Aorta (tissue), 5 donors: ENCODE measurements at regions not wholly inside any gene's neighbourhood (a gene's known extent, or its start where the extent isn't known, plus 50 kb on each side); places are given as distances from the start of the nearest gene placed in this dataset.
"Not testable (repeated sequence)": the region's sequence is repeated elsewhere in the genome, so short reads cannot be mapped to it uniquely, and the experiment has no call there.

ENCODE experiments used
- ATAC-seq: fragments of 200-7000 bp; cut with Tn5 transposase; one replicate; pipeline ENCODE4 v1.9.1; 2022; ENCODE audit warnings: moderate library complexity; ENCODE audit not compliant: low FRiP score
- DNase-seq, 2 donors: peaks; one replicate each; pipeline ENCODE4 v3.0.0-alpha.2; 2020
- H3K27ac ChIP-seq, 2 donors: one replicate each; pipeline ENCODE4 v1.5.1; 2013; ENCODE audit warnings: low read length in 2 of 2, mild to moderate bottlenecking in 2 of 2, moderate library complexity in 2 of 2, control low read depth in 1 of 2, inconsistent platforms in 1 of 2, low read depth in 1 of 2
- H3K27me3 ChIP-seq, 2 donors: one replicate each; pipeline ENCODE4 v1.6.1; 2013; ENCODE audit warnings: control low read depth in 1 of 2, low read length in 1 of 2, mild to moderate bottlenecking in 1 of 2, moderate library complexity in 1 of 2; ENCODE audit not compliant: insufficient read depth in 2 of 2, control insufficient read depth in 1 of 2
- H3K36me3 ChIP-seq, 2 donors: one replicate each; pipeline ENCODE4 v1.6.1; 2013; ENCODE audit warnings: control low read depth in 1 of 2, low read length in 1 of 2, mild to moderate bottlenecking in 1 of 2; ENCODE audit not compliant: insufficient read depth in 2 of 2, control insufficient read depth in 1 of 2
- H3K4me1 ChIP-seq, 2 donors: one replicate each; pipeline ENCODE4 v1.6.1; 2013; ENCODE audit warnings: low read length in 2 of 2, control low read depth in 1 of 2, mild to moderate bottlenecking in 1 of 2, moderate library complexity in 1 of 2; ENCODE audit not compliant: insufficient read depth in 2 of 2, control insufficient read depth in 1 of 2
- H3K4me3 ChIP-seq, 2 donors: one replicate each; pipeline ENCODE4 v1.5.1; 2013; ENCODE audit warnings: low read length in 2 of 2, control low read depth in 1 of 2, mild to moderate bottlenecking in 1 of 2
- H3K9me3 ChIP-seq: one replicate; pipeline ENCODE4 v1.6.1; 2013; ENCODE audit warnings: mild to moderate bottlenecking, low read length; ENCODE audit not compliant: control insufficient read depth
- WGBS, 2 donors: extraction: QIAGEN DNeasy Blood & Tissue Kit; methylation state at CpG; one replicate each; pipeline ENCODE4 v1.1.7; 2013; 5-methylcytosine and 5-hydroxymethylcytosine counted together
- intact Hi-C, 2 donors: fragments of 100-400 bp; cut with DNase I; formaldehyde crosslinking; loops; one replicate each; pipeline versions ENCODE4 v1.14.2 to v1.15.0; 2022
- donor health status: healthy with polysubstance abuse.
- donor health status: Bipolar disorder and iron deficiency.
- donor health status: DM: no; HTN: no; CAD: no.
- donor health status: DM: no; HTN: no; CAD: no.
- donor health status: DM: yes; HTN: yes; CAD: no.

DNA sequence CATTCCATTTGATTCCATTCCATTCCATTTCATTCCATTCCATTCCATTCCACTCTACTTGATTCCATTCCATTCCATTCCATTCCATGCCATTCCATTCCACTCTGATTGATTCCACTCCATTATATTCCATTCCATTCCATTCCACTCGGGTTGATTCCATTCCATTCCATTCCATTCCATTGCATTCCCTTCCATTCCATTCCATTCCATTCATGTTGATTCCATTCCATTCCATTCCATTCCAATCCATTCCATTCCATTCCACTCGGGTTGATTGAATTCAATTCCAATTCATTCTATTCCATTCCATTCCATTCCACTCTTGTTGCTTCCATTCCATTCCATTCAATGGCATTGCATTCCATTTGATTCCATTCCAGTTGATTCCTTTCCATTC lies 1136.4 kb downstream of the RPIA start:
- intact Hi-C loops, H3K36me3 ChIP-seq, H3K27me3 ChIP-seq, DNase-seq, H3K4me1 ChIP-seq, H3K27ac ChIP-seq, H3K4me3 ChIP-seq: not testable (repeated sequence)
- 49 to 51% methylated on average over 2 of the region's 2 CpGs for WGBS, 2 donors
- peaks cover 13% of the 10 kb centered on the region for H3K9me3 ChIP-seq
- ATAC-seq, result peak; percentile 27

DNA sequence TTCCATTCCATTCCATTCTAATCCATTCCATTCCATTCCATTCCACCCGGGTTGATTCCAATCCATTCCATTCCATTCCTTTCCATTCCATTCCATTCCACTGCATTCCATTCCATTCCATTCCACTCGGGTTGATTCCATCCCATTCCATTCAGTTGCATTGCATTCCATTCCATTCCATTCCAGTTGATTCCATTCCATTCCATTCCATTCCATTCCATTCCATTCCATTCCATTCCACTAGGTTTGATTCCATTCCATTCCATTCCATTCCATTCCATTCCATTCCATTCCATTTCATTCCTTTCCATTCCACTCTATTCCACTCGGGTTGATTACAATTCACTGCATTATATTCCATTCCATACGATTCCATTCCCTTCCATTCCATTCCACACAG lies 1136.9 kb downstream of the RPIA start:
- H3K36me3 ChIP-seq, ATAC-seq, H3K27ac ChIP-seq, H3K27me3 ChIP-seq, H3K4me3 ChIP-seq, DNase-seq, intact Hi-C loops, H3K4me1 ChIP-seq: not testable (repeated sequence)
- peaks cover 16% of the 10 kb centered on the region for H3K9me3 ChIP-seq
- WGBS, 2 donors, result 58 to 64% methylated on average over 4 of the region's 4 CpGs

DNA sequence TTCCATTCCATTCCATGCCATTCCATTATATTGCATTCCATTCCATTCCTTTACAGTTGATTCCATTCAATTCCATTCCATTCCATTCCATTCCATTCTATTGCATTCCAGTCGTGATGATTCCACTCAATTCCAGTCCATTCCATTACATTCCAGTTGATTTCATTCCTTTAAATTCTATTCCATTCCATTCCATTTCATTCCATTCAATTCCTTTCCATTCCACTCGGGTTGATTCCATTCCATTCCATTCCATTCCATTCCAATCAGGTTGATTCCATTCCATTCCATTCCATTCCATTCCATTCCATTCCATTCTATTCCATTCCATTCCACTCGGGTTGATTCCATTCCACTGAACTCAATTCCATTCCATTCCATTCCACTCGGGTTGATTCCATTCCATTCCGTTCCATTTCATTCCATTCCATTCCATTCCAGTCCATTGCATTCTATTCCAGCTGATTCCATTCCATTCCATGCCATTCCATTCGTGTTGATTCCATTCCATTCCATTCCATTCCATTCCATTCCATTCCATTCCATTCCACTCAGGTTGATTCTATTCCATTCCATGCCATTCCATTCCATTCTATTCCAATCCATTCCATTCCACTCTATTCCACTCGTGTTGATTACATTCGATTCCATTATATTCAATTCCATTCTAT lies 1137.6 kb downstream of the RPIA start:
- H3K27me3 ChIP-seq, H3K4me1 ChIP-seq, H3K36me3 ChIP-seq, H3K27ac ChIP-seq, DNase-seq, intact Hi-C loops, H3K4me3 ChIP-seq: not testable (repeated sequence)
- peaks cover 14% of the 10 kb centered on the region for H3K9me3 ChIP-seq
- peak; percentile 79 for ATAC-seq
- WGBS, 2 donors, result 54 to 55% methylated on average over 8 of the region's 8 CpGs

- intact Hi-C loops, result no loop called here
- Histone ChIP-seq H3K9me3 (peaks cover 14% of the 10 kb centered on the region), H3K4me1 (no peaks in the 10 kb centered on the region), H3K27ac (no peak overlapping the region), H3K4me3 (no peak overlapping the region), H3K36me3 (no peaks in the 10 kb centered on the region), H3K27me3 (no peaks in the 10 kb centered on the region)
- peak; percentile 61 for ATAC-seq
- 67 to 71% methylated on average over 6 of the region's 6 CpGs for WGBS, 2 donors
- DNase-seq, result no peak
Measured at GRCh38 chr2:89829828-89830227, 1138.4 kb downstream of the RPIA start.

GRCh38 chr2:89830341-89831218 lies 1139.1 kb downstream of the RPIA start:
- peak; percentile 89 for ATAC-seq
- H3K36me3 ChIP-seq, H3K4me3 ChIP-seq, H3K4me1 ChIP-seq, intact Hi-C loops, H3K27ac ChIP-seq, DNase-seq, H3K27me3 ChIP-seq: not testable (repeated sequence)
- H3K9me3 ChIP-seq, result peaks cover 14% of the 10 kb centered on the region
- WGBS, 2 donors, result 63 to 67% methylated on average over 14 of the region's 14 CpGs

GRCh38 chr2:89831641-89832498 lies 1140.4 kb downstream of the RPIA start:
- H3K9me3 ChIP-seq, result peaks cover 12% of the 10 kb centered on the region
- no peak overlapping the region for H3K4me3 ChIP-seq
- no peaks in the 10 kb centered on the region for H3K4me1 ChIP-seq
- 65 to 67% methylated on average over 17 of the region's 17 CpGs for WGBS, 2 donors
- DNase-seq (no peak), ATAC-seq (peak; percentile 16)
- intact Hi-C loops, result no loop called here
- no peaks in the 10 kb centered on the region for H3K36me3 ChIP-seq
- H3K27me3 ChIP-seq, result no peaks in the 10 kb centered on the region
- H3K27ac ChIP-seq, result no peak overlapping the region

- ATAC-seq, result peak; percentile 90
- no peaks in the 10 kb centered on the region for H3K36me3 ChIP-seq
- no peak overlapping the region for H3K4me3 ChIP-seq
- intact Hi-C loops, result no loop called here
- no peak overlapping the region for H3K27ac ChIP-seq
- H3K27me3 ChIP-seq, result no peaks in the 10 kb centered on the region
- H3K9me3 ChIP-seq, result peaks cover 16% of the 10 kb centered on the region
- no peak for DNase-seq
- no peaks in the 10 kb centered on the region for H3K4me1 ChIP-seq
- 69 to 72% methylated on average over 12 of the region's 12 CpGs for WGBS, 2 donors
Measured at GRCh38 chr2:89833116-89833779, 1141.8 kb downstream of the RPIA start.

DNA sequence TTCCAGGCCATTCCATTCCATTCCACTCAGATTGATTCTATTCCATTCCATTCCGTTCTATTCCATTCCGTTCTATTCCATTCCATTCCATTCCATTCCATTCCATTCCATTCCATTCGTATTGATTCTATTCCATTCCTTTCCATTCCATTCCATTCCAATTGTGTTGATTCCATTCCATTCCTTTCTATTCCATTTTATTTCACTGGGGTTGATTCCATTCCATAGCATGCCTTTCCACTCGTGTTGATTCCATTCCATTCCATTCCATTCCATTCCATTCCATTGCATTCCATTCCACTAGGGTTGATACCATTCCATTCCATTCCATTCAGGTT lies 1142.3 kb downstream of the RPIA start:
- no peak overlapping the region for H3K27ac ChIP-seq
- no peaks in the 10 kb centered on the region for H3K27me3 ChIP-seq
- intact Hi-C loops, result no loop called here
- DNase-seq (no peak), ATAC-seq (no peak)
- WGBS, 2 donors, result 65 to 66% methylated on average over 4 of the region's 4 CpGs
- no peaks in the 10 kb centered on the region for H3K36me3 ChIP-seq
- H3K4me3 ChIP-seq, result no peak overlapping the region
- H3K9me3 ChIP-seq, result peaks cover 16% of the 10 kb centered on the region
- no peaks in the 10 kb centered on the region for H3K4me1 ChIP-seq
